ENCODE measurements at regions not wholly inside any gene's neighbourhood (a gene's known extent, or its start where the extent isn't known, plus 50 kb on each side); places are given as distances from the start of the nearest gene placed in this dataset.

GRCh38 chr9:120338340-120338739 is 241.6 kb downstream of the CDK5RAP2 start:
- no peak for TF ChIP-seq CTCF (IDR thresholded peaks at IDR 0.05; ENCODE audit: insufficient read depth, low read length, missing control alignments)
- DNase-seq (ENCODE audit: low read depth, low spot score), result no peak
- H3K4me3 ChIP-seq (ENCODE audit: low read depth, low read length), result no peak overlapping the region
- POLR2A ChIA-PET, result no interaction called here
- CTCF ChIA-PET, result no interaction called here

DNA sequence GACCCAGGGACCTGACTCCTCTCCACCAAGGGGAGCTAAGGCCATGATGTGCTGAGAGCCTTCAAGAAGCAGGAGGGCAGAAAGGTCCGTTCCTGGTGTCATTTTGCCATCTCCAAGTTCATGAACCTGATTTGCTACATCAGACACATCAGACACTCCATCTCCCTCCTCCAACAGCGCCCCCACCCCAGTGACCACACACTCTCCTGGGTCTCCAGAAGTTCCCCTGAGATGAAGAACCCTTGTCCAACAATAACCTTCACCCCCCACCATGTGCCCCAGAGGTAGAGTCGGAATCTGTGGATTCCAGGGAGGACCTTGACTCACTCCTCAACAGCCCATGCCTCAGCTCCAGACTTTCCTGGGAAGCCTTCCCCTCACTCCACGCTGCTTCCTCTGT is 242.8 kb downstream of the CDK5RAP2 start:
- ChIA-PET POLR2A (no interaction called here), CTCF (interaction anchor here (1.6 to 1.8 kb wide), 2 partner anchors 9 to 140 kb away, joined by 5 to 6 read pairs; no protein-coding TSS in a partner anchor)
- TF ChIP-seq CTCF (IDR thresholded peaks at IDR 0.05; ENCODE audit: insufficient read depth, low read length, missing control alignments), result no peak
- no peak overlapping the region for H3K4me3 ChIP-seq (ENCODE audit: low read depth, low read length)
- no peak for DNase-seq (ENCODE audit: low read depth, low spot score)

DNA sequence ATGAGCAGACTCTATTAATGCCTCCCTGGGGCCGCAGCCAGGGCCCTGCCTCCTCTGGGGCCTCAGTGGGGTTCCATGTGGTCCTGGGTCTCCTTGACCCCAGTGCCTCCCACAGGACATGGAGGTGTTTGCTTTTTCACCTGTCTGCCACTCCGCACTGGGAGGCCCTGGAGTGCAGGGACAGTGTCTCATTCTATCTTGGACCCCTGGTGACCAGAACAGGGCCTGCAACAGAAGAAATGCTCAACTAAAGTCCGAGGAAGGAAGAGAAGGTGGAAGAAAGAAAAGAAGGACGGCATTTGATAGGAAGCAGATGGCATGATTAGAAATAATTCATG is 243.2 kb downstream of the CDK5RAP2 start:
- no peak for TF ChIP-seq CTCF (IDR thresholded peaks at IDR 0.05; ENCODE audit: insufficient read depth, low read length, missing control alignments)
- POLR2A ChIA-PET, result no interaction called here
- CTCF ChIA-PET, result interaction anchor here (1.6 to 1.8 kb wide), 2 partner anchors 10 to 140 kb away, joined by 5 to 6 read pairs; no protein-coding TSS in a partner anchor

DNA sequence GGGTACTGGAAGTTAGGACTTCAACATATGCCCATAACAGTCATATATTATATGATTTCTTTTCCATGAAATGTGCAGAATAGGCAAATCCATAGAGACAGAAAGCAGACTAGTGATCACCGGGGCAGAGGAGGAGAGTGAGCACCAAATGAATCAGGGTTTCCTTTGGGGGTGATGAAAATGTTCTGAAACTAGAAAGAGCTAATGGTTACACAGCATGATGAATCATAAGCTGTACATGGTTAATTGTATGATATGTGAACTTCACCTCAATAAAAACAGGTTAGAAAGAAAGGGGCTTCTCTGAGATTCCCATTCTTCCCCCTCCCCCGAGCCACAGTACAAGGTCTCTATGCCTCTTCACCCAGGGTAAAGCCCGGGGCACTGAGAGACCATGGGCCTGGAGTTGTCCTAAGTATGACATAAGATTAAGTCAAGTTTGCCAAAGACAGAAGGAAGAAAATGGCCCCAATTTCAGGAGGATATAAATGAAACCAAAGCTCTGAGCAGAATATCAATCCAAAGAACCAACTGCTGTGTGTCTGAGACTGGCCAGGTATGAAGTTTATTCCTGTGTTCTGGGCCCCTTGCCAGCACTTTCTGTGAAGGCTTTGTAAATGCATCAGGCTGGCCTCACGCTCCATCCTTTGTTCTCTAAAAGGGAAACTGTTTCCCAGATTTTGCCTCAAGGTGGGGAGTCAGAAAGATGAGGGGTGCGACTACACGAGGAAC is 243.8 kb downstream of the CDK5RAP2 start:
- CTCF ChIA-PET, result interaction anchor here (1.6 to 1.8 kb wide), 2 partner anchors 10 to 141 kb away, joined by 5 to 6 read pairs; no protein-coding TSS in a partner anchor
- no peak overlapping the region for H3K4me3 ChIP-seq (ENCODE audit: low read depth, low read length)
- POLR2A ChIA-PET, result no interaction called here
- no peak for TF ChIP-seq CTCF (IDR thresholded peaks at IDR 0.05; ENCODE audit: insufficient read depth, low read length, missing control alignments)
- DNase-seq (ENCODE audit: low read depth, low spot score), result no peak

More for the DNA sequence above, 243.2 kb downstream of the CDK5RAP2 start:
- H3K4me3 ChIP-seq (ENCODE audit: low read depth, low read length), result no peak overlapping the region
- no peak for DNase-seq (ENCODE audit: low read depth, low spot score)

DNA sequence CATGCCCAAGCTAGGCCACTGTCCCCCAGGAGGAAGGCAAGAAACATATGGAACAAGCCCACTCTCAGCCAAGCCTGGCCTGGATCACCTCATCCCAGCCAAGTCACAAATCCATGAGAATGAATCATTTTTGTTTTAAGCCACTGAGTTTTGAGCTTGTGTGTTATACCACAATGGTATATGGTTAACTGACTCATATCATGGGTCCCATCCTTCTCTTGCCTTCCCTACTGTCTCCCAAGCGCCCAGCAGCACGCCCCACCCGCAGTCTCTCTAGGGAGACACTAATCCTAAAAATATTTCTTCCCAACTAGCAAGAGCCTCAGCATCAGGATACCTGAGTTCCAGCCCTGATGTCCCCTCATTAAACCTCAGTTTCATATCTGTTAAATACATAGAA is 248.1 kb downstream of the CDK5RAP2 start:
- ChIA-PET CTCF (no interaction called here), POLR2A (interaction anchor here (1.2 kb wide), 1 partner anchor 111 kb away, joined by 3 read pairs; no protein-coding TSS in a partner anchor)
- no peak overlapping the region for H3K4me3 ChIP-seq (ENCODE audit: low read depth, low read length)
- no peak for TF ChIP-seq CTCF (IDR thresholded peaks at IDR 0.05; ENCODE audit: insufficient read depth, low read length, missing control alignments)
- no peak for DNase-seq (ENCODE audit: low read depth, low spot score)

DNA sequence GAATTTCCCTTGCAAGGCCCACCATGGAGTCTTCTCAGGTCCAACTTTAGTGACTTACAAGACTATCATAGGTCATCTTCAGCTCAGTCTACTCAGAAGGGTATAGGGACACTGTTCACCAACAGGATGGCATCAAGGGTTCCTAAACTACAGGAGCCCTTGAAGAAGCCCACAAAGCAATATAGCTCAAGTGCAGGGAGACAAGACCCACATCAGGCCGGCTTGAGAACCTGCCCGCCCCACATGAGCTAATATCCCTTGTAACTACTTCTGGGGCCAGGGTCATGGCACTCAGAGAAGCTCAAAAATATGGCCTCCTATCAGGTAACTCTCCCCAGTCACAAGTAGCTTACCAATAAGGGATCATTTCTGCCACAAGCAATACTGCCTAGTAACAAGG is 249.9 kb downstream of the CDK5RAP2 start:
- TF ChIP-seq CTCF (IDR thresholded peaks at IDR 0.05; ENCODE audit: insufficient read depth, low read length, missing control alignments), result no peak
- no peak for DNase-seq (ENCODE audit: low read depth, low spot score)
- CTCF ChIA-PET, result no interaction called here
- POLR2A ChIA-PET, result no interaction called here
- no peak overlapping the region for H3K4me3 ChIP-seq (ENCODE audit: low read depth, low read length)
